ENCODE measurements at regions not wholly inside any gene's neighbourhood (a gene's known extent, or its start where the extent isn't known, plus 50 kb on each side); places are given as distances from the start of the nearest gene placed in this dataset.

DNA sequence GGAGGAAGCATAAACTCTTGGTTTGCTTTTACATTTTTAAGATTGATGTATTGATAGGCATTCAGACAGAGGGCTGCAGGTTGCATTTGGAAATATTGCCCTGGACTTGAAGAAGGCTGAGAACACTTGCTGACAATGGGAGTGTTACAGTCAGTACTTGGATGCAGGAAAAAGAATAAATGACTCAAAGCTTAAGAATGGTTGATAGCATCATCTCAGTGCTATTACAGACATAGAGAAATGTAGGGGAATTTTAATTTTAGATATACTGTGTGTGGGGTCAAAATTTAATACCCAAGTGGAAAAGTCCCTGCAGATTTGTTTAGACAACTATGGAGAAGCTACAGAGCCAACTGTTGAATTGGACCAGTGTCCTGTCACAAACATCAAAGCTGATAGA lies 101.1 kb downstream of the ISL1 start:
- Histone ChIP-seq H3K27ac (ENCODE audit: poor library complexity, severe bottlenecking) (no peak overlapping the region), H3K36me3 (ENCODE audit: low read depth) (no peaks in the 10 kb centered on the region), H3K9me3 (ENCODE audit: severe bottlenecking) (no peaks in the 10 kb centered on the region), H3K4me3 (ENCODE audit: severe bottlenecking) (no peak overlapping the region), H3K4me1 (ENCODE audit: insufficient read depth, poor library complexity, severe bottlenecking) (no peaks in the 10 kb centered on the region), H3K27me3 (ENCODE audit: insufficient read depth, poor library complexity, severe bottlenecking) (no peaks in the 10 kb centered on the region)
- DNase-seq (ENCODE audit: low spot score) (no peak), ATAC-seq (ENCODE audit: low read depth) (peak; percentile 64; the same call in 1 of the 3 replicates)
- TF ChIP-seq, protein P1, sequence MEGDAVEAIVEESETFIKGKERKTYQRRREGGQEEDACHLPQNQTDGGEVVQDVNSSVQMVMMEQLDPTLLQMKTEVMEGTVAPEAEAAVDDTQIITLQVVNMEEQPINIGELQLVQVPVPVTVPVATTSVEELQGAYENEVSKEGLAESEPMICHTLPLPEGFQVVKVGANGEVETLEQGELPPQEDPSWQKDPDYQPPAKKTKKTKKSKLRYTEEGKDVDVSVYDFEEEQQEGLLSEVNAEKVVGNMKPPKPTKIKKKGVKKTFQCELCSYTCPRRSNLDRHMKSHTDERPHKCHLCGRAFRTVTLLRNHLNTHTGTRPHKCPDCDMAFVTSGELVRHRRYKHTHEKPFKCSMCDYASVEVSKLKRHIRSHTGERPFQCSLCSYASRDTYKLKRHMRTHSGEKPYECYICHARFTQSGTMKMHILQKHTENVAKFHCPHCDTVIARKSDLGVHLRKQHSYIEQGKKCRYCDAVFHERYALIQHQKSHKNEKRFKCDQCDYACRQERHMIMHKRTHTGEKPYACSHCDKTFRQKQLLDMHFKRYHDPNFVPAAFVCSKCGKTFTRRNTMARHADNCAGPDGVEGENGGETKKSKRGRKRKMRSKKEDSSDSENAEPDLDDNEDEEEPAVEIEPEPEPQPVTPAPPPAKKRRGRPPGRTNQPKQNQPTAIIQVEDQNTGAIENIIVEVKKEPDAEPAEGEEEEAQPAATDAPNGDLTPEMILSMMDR (IDR thresholded peaks at IDR 0.05; ENCODE audit: poor library complexity, severe bottlenecking), result no peak

DNA sequence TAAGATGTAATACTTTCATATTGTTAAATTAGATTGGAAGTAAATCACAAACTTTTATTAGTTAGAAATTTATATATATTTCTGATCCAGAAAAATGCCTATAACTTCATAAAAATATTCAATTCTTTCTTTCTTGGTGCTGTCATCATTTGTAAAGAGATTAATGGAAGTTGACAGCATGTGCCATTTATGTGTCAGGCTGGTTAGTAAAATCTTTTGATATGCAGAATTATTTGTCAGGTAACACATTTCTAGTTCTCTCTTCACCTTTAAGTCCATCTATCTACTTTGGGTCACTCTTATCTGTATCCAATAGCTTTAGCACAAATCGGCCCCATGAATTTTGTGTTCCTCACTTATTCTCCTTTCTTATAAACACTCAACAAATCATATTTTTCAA lies 102.9 kb downstream of the ISL1 start:
- no peaks in the 10 kb centered on the region for H3K27me3 ChIP-seq (ENCODE audit: insufficient read depth, poor library complexity, severe bottlenecking)
- H3K4me3 ChIP-seq (ENCODE audit: severe bottlenecking), result no peak overlapping the region
- H3K4me1 ChIP-seq (ENCODE audit: insufficient read depth, poor library complexity, severe bottlenecking), result no peaks in the 10 kb centered on the region
- DNase-seq (ENCODE audit: low spot score) (no peak), ATAC-seq (ENCODE audit: low read depth) (no peak)
- no peaks in the 10 kb centered on the region for H3K36me3 ChIP-seq (ENCODE audit: low read depth)
- TF ChIP-seq, protein P1 (IDR thresholded peaks at IDR 0.05; ENCODE audit: poor library complexity, severe bottlenecking), result no peak
- no peak overlapping the region for H3K27ac ChIP-seq (ENCODE audit: poor library complexity, severe bottlenecking)
- H3K9me3 ChIP-seq (ENCODE audit: severe bottlenecking), result no peaks in the 10 kb centered on the region

DNA sequence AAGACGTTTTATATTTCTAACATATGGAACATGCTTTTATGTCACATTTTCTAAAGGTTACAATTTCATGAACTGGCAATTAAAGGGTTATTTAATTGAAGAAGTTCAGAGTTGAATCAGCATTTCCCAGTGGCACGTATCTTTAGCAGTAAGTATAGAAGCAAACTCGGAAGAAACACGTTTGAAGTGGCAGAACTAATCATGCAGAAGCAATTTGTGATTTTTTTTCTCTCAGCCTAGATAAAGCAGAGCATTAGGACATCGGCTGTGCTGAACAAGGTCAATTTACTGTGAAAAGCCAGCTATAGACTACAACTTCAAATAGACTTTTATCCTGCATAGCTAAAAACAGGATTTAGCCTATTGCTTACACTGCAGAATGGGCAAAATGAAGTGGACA lies 104.7 kb downstream of the ISL1 start:
- Histone ChIP-seq H3K27ac (ENCODE audit: poor library complexity, severe bottlenecking) (no peak overlapping the region), H3K4me3 (ENCODE audit: severe bottlenecking) (no peak overlapping the region), H3K27me3 (ENCODE audit: insufficient read depth, poor library complexity, severe bottlenecking) (no peaks in the 10 kb centered on the region), H3K4me1 (ENCODE audit: insufficient read depth, poor library complexity, severe bottlenecking) (no peaks in the 10 kb centered on the region), H3K9me3 (ENCODE audit: severe bottlenecking) (no peaks in the 10 kb centered on the region), H3K36me3 (ENCODE audit: low read depth) (no peaks in the 10 kb centered on the region)
- no peak for ATAC-seq (ENCODE audit: low read depth)
- TF ChIP-seq, protein P1 (IDR thresholded peaks at IDR 0.05; ENCODE audit: poor library complexity, severe bottlenecking), result no peak
- no peak for DNase-seq (ENCODE audit: low spot score)

DNA sequence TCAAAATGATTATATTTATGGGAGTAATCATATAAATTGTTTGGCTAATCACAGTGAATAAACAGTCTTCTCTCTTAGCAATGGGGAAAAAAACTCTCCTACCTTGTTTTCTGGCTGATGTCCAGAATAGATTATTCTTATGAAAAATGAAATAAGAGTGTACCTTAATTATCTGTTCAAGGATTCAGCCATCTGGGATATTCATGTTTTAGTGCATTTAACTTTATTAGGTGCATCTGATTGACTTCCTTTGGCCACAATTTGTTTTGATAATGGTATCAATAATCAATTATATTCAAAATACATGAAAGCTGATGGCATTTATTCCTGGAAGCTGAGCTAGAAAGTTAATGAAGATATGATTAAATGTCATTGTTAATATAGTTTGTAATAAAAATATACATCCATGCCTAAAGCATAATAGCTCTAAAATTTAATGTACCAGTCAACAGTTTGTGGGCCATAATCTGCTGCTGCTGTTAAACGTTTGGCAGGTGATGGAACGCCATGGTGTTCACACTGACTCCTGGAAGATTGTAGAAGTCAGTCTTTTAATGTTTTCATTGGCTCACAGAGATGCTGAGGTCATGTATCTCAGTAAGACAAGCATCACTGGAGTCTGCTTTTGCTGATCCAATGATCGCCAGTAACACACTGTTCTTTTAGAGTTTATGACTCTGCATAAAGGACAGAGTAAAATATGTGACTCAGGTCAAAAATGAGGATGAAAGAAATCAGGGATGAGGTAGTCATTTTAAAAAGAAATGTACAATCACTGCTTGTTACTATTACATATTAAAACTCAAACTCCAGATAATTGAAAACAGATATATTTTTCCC lies 105.8 kb downstream of the ISL1 start:
- H3K4me1 ChIP-seq (ENCODE audit: insufficient read depth, poor library complexity, severe bottlenecking), result no peaks in the 10 kb centered on the region
- H3K36me3 ChIP-seq (ENCODE audit: low read depth), result no peaks in the 10 kb centered on the region
- H3K4me3 ChIP-seq (ENCODE audit: severe bottlenecking), result no peak overlapping the region
- no peak overlapping the region for H3K27ac ChIP-seq (ENCODE audit: poor library complexity, severe bottlenecking)
- H3K27me3 ChIP-seq (ENCODE audit: insufficient read depth, poor library complexity, severe bottlenecking), result no peaks in the 10 kb centered on the region
- no peak for ATAC-seq (ENCODE audit: low read depth)
- no peaks in the 10 kb centered on the region for H3K9me3 ChIP-seq (ENCODE audit: severe bottlenecking)
- no peak for DNase-seq (ENCODE audit: low spot score)
- TF ChIP-seq, protein P1 (IDR thresholded peaks at IDR 0.05; ENCODE audit: poor library complexity, severe bottlenecking), result no peak

DNA sequence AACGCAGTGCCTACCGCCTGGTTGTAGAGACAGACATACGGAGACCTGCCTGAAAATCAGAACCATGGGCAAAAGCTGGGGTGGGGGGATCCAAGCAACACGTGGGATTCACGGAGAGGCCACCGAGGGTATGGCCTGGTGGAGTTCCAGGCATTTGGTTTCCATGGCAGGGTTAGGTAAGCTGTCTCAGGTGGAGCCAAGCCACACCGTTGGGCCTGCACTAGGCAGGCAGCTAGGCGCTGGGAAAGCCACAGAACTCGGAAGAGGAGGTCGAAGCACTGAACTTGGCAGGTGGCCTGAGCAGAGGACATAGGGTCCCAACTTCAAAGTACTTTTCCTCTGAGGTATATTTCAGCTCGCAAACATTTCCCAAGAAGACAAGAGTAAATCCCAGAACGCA lies 111.6 kb downstream of the ISL1 start:
- Histone ChIP-seq H3K27me3 (ENCODE audit: insufficient read depth, poor library complexity, severe bottlenecking) (no peaks in the 10 kb centered on the region), H3K27ac (ENCODE audit: poor library complexity, severe bottlenecking) (peak overlapping the region; percentile 76), H3K9me3 (ENCODE audit: severe bottlenecking) (no peaks in the 10 kb centered on the region), H3K4me1 (ENCODE audit: insufficient read depth, poor library complexity, severe bottlenecking) (peaks cover 14% of the 10 kb centered on the region), H3K4me3 (ENCODE audit: severe bottlenecking) (no peak overlapping the region), H3K36me3 (ENCODE audit: low read depth) (no peaks in the 10 kb centered on the region)
- TF ChIP-seq, protein P1 (IDR thresholded peaks at IDR 0.05; ENCODE audit: poor library complexity, severe bottlenecking), result no peak
- ATAC-seq (ENCODE audit: low read depth), result no peak
- DNase-seq (ENCODE audit: low spot score), result no peak

All from RWPE2 (cell line).